PC-9 (cell line): ENCODE measurements at regions not wholly inside any gene's neighbourhood (a gene's known extent, or its start where the extent isn't known, plus 50 kb on each side); places are given as distances from the start of the nearest gene placed in this dataset.

Source experiments
- BruUV-seq: library from RNA; stranded (reverse); fragments of 400-500 nt; replicated peaks from 2 replicates; lab custom pipeline; 2021; lab: Mats Ljungman, UMichigan
- CTCF ChIA-PET: fragments of 300-600 bp; sonication (Branson Sonifier 250); formaldehyde crosslinking; loops from one replicate; lab custom pipeline; 2022; ENCODE audit warnings: antibody characterized with exemption; lab: Charles Lee
- POLR2A ChIA-PET: fragments of 300-600 bp; sonication (Branson Sonifier 250); formaldehyde crosslinking; loops from one replicate; lab custom pipeline; 2022; ENCODE audit warnings: antibody characterized with exemption; ENCODE audit not compliant: unreplicated experiment; lab: Charles Lee
- DNase-seq, 2 experiments: peaks; one replicate each; pipeline versions ENCODE4 v3.0.0 to v3.0.0-alpha.2; 2015 to 2022; ENCODE audit warnings: mixed read lengths in 1 of 2
- H2AFZ ChIP-seq: fragments of 200-600 bp; sonication (generic); 2 replicates; pipeline ENCODE4 v1.8.1; 2017; ENCODE audit warnings: antibody characterized with exemption
- H3F3A ChIP-seq: fragments of 200-600 bp; sonication (generic); 2 replicates; pipeline ENCODE4 v1.8.1; 2017; ENCODE audit warnings: antibody characterized with exemption, mild to moderate bottlenecking, low read depth; ENCODE audit not compliant: insufficient read depth
- H3K27ac ChIP-seq: fragments of 200-600 bp; sonication (generic); 2 replicates; pipeline ENCODE4 v1.6.1; 2016; ENCODE audit warnings: mixed run types
- H3K27me3 ChIP-seq: fragments of 200-600 bp; sonication (generic); 2 replicates; pipeline ENCODE4 v1.6.1; 2016; ENCODE audit warnings: low read depth, mixed run types; ENCODE audit not compliant: insufficient read depth
- H3K36me3 ChIP-seq: fragments of 200-600 bp; sonication (generic); 2 replicates; pipeline ENCODE4 v1.6.1; 2016; ENCODE audit warnings: low read depth, mixed run types
- H3K4me1 ChIP-seq: fragments of 200-600 bp; sonication (generic); replicated peaks from 2 replicates; pipeline ENCODE4 v1.6.1; 2016; ENCODE audit warnings: mixed run types; ENCODE audit not compliant: insufficient read depth
- H3K4me2 ChIP-seq: fragments of 200-600 bp; sonication (generic); 2 replicates; pipeline ENCODE4 v1.6.1; 2017; ENCODE audit warnings: mixed run types
- H3K4me3 ChIP-seq: fragments of 200-600 bp; sonication (generic); 2 replicates; pipeline ENCODE4 v1.6.1; 2016; ENCODE audit warnings: mixed run types
- H3K79me2 ChIP-seq: fragments of 200-600 bp; sonication (generic); 2 replicates; pipeline ENCODE4 v1.6.1; 2017; ENCODE audit warnings: low read depth, mixed run types
- H3K9me2 ChIP-seq: fragments of 200-600 bp; sonication (generic); 2 replicates; pipeline ENCODE4 v1.8.1; 2017; ENCODE audit warnings: mild to moderate bottlenecking; ENCODE audit not compliant: insufficient read depth
- H3K9me3 ChIP-seq: fragments of 200-600 bp; sonication (generic); 2 replicates; pipeline ENCODE4 v1.8.1; 2016; ENCODE audit warnings: low read depth; ENCODE audit not compliant: insufficient read depth
- H4K20me1 ChIP-seq: fragments of 200-600 bp; sonication (generic); 2 replicates; pipeline ENCODE4 v1.8.1; 2017; ENCODE audit not compliant: insufficient read depth
- EZH2 ChIP-seq: fragments of 200-600 bp; sonication (generic); IDR thresholded peaks from 2 replicates; pipeline ENCODE4 v1.8.0; 2017; ENCODE audit warnings: antibody characterized with exemption, low read depth
- intact Hi-C: fragments of 100-400 bp; cut with micrococcal nuclease; formaldehyde crosslinking; loops from one replicate; pipeline ENCODE4 v1.10.0; 2022; ENCODE audit not compliant: unreplicated experiment
- TF ChIP-seq, protein P1 (sequence below): fragments of 200-600 bp; sonication (generic); conservative IDR thresholded peaks from 2 replicates; pipeline ENCODE4 v1.6.1; 2017; ENCODE audit warnings: mixed run types, antibody characterized with exemption, mild to moderate bottlenecking, moderate library complexity

- BruUV-seq: no TSS peak
Observed at GRCh38 chr16:6976716-6977115, 355.9 kb upstream of the RBFOX1 start.

GRCh38 chr16:6970171-6970857, 362.3 kb upstream of the RBFOX1 start:
- no peak overlapping the region for H2AFZ ChIP-seq
- H3F3A ChIP-seq: no peaks in the 10 kb centered on the region
- H3K4me3 ChIP-seq: no peak overlapping the region
- no TSS peak for BruUV-seq
- H3K79me2 ChIP-seq: no peaks in the 10 kb centered on the region
- TF ChIP-seq EZH2: no peak
- TF ChIP-seq, protein P1, sequence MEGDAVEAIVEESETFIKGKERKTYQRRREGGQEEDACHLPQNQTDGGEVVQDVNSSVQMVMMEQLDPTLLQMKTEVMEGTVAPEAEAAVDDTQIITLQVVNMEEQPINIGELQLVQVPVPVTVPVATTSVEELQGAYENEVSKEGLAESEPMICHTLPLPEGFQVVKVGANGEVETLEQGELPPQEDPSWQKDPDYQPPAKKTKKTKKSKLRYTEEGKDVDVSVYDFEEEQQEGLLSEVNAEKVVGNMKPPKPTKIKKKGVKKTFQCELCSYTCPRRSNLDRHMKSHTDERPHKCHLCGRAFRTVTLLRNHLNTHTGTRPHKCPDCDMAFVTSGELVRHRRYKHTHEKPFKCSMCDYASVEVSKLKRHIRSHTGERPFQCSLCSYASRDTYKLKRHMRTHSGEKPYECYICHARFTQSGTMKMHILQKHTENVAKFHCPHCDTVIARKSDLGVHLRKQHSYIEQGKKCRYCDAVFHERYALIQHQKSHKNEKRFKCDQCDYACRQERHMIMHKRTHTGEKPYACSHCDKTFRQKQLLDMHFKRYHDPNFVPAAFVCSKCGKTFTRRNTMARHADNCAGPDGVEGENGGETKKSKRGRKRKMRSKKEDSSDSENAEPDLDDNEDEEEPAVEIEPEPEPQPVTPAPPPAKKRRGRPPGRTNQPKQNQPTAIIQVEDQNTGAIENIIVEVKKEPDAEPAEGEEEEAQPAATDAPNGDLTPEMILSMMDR: no peak
- H3K9me3 ChIP-seq: no peaks in the 10 kb centered on the region
- no peaks in the 10 kb centered on the region for H3K9me2 ChIP-seq
- no peaks in the 10 kb centered on the region for H3K36me3 ChIP-seq
- H3K4me2 ChIP-seq: no peak overlapping the region
- no peaks in the 10 kb centered on the region for H3K4me1 ChIP-seq
- H3K27ac ChIP-seq: no peak overlapping the region
- CTCF ChIA-PET: no interaction called here
- POLR2A ChIA-PET: no interaction called here
- peaks cover 5% of the 10 kb centered on the region; the same call in 1 of the 2 replicates for H3K27me3 ChIP-seq
- intact Hi-C loops: no loop called here
- no peak for DNase-seq
- no peaks in the 10 kb centered on the region for H4K20me1 ChIP-seq

More at GRCh38 chr16:6976716-6977115, 355.9 kb upstream of the RBFOX1 start:
- Histone ChIP-seq H3K36me3 (no peaks in the 10 kb centered on the region), H3K27me3 (no peaks in the 10 kb centered on the region; the same call in none of the 2 replicates), H3K9me2 (no peaks in the 10 kb centered on the region), H3K4me2 (no peak overlapping the region), H3K79me2 (no peaks in the 10 kb centered on the region), H3K4me1 (no peaks in the 10 kb centered on the region), H3K4me3 (no peak overlapping the region), H2AFZ (no peak overlapping the region), H3F3A (no peaks in the 10 kb centered on the region), H3K27ac (no peak overlapping the region), H3K9me3 (no peaks in the 10 kb centered on the region), H4K20me1 (no peaks in the 10 kb centered on the region; the same call in 1 of the 2 replicates)
- ChIA-PET CTCF (no interaction called here), POLR2A (no interaction called here)
- no peak for DNase-seq
- intact Hi-C loops: no loop called here
- TF ChIP-seq, protein P1: no peak
- no peak for TF ChIP-seq EZH2

- intact Hi-C loops: no loop called here
- H3K4me1 ChIP-seq: no peaks in the 10 kb centered on the region
- CTCF ChIA-PET: no interaction called here
- no peak overlapping the region for H3K27ac ChIP-seq
- no TSS peak for BruUV-seq
- DNase-seq: no peak
- peaks cover 5% of the 10 kb centered on the region; the same call in 1 of the 2 replicates for H3K27me3 ChIP-seq
- H3K79me2 ChIP-seq: no peaks in the 10 kb centered on the region
- H3K36me3 ChIP-seq: no peaks in the 10 kb centered on the region
- H3F3A ChIP-seq: no peaks in the 10 kb centered on the region
- no peak overlapping the region for H3K4me2 ChIP-seq
- H3K4me3 ChIP-seq: no peak overlapping the region
- POLR2A ChIA-PET: no interaction called here
- H4K20me1 ChIP-seq: no peaks in the 10 kb centered on the region
- no peaks in the 10 kb centered on the region for H3K9me2 ChIP-seq
- TF ChIP-seq, protein P1: no peak
- no peak for TF ChIP-seq EZH2
- no peaks in the 10 kb centered on the region for H3K9me3 ChIP-seq
- no peak overlapping the region for H2AFZ ChIP-seq
Observed at GRCh38 chr16:6969594-6969993, 363.1 kb upstream of the RBFOX1 start.
